PC-9 (cell line): ENCODE measurements at regions not wholly inside any gene's neighbourhood (a gene's known extent, or its start where the extent isn't known, plus 50 kb on each side); places are given as distances from the start of the nearest gene placed in this dataset.

Experiments
- BruUV-seq: library from RNA; stranded (reverse); fragments of 400-500 nt; replicated peaks from 2 replicates; lab custom pipeline; 2021; lab: Mats Ljungman, UMichigan
- CTCF ChIA-PET: fragments of 300-600 bp; sonication (Branson Sonifier 250); formaldehyde crosslinking; loops from one replicate; lab custom pipeline; 2022; ENCODE audit warnings: antibody characterized with exemption; lab: Charles Lee
- POLR2A ChIA-PET: fragments of 300-600 bp; sonication (Branson Sonifier 250); formaldehyde crosslinking; loops from one replicate; lab custom pipeline; 2022; ENCODE audit warnings: antibody characterized with exemption; ENCODE audit not compliant: unreplicated experiment; lab: Charles Lee
- DNase-seq, 2 experiments: peaks; one replicate each; pipeline versions ENCODE4 v3.0.0 to v3.0.0-alpha.2; 2015 to 2022; ENCODE audit warnings: mixed read lengths in 1 of 2
- H2AFZ ChIP-seq: fragments of 200-600 bp; sonication (generic); 2 replicates; pipeline ENCODE4 v1.8.1; 2017; ENCODE audit warnings: antibody characterized with exemption
- H3F3A ChIP-seq: fragments of 200-600 bp; sonication (generic); 2 replicates; pipeline ENCODE4 v1.8.1; 2017; ENCODE audit warnings: antibody characterized with exemption, mild to moderate bottlenecking, low read depth; ENCODE audit not compliant: insufficient read depth
- H3K27ac ChIP-seq: fragments of 200-600 bp; sonication (generic); 2 replicates; pipeline ENCODE4 v1.6.1; 2016; ENCODE audit warnings: mixed run types
- H3K27me3 ChIP-seq: fragments of 200-600 bp; sonication (generic); 2 replicates; pipeline ENCODE4 v1.6.1; 2016; ENCODE audit warnings: low read depth, mixed run types; ENCODE audit not compliant: insufficient read depth
- H3K36me3 ChIP-seq: fragments of 200-600 bp; sonication (generic); 2 replicates; pipeline ENCODE4 v1.6.1; 2016; ENCODE audit warnings: low read depth, mixed run types
- H3K4me1 ChIP-seq: fragments of 200-600 bp; sonication (generic); replicated peaks from 2 replicates; pipeline ENCODE4 v1.6.1; 2016; ENCODE audit warnings: mixed run types; ENCODE audit not compliant: insufficient read depth
- H3K4me2 ChIP-seq: fragments of 200-600 bp; sonication (generic); 2 replicates; pipeline ENCODE4 v1.6.1; 2017; ENCODE audit warnings: mixed run types
- H3K4me3 ChIP-seq: fragments of 200-600 bp; sonication (generic); 2 replicates; pipeline ENCODE4 v1.6.1; 2016; ENCODE audit warnings: mixed run types
- H3K79me2 ChIP-seq: fragments of 200-600 bp; sonication (generic); 2 replicates; pipeline ENCODE4 v1.6.1; 2017; ENCODE audit warnings: low read depth, mixed run types
- H3K9me2 ChIP-seq: fragments of 200-600 bp; sonication (generic); 2 replicates; pipeline ENCODE4 v1.8.1; 2017; ENCODE audit warnings: mild to moderate bottlenecking; ENCODE audit not compliant: insufficient read depth
- H3K9me3 ChIP-seq: fragments of 200-600 bp; sonication (generic); 2 replicates; pipeline ENCODE4 v1.8.1; 2016; ENCODE audit warnings: low read depth; ENCODE audit not compliant: insufficient read depth
- H4K20me1 ChIP-seq: fragments of 200-600 bp; sonication (generic); 2 replicates; pipeline ENCODE4 v1.8.1; 2017; ENCODE audit not compliant: insufficient read depth
- CTCF ChIP-seq: fragments of 200-600 bp; sonication (generic); conservative IDR thresholded peaks from 2 replicates; pipeline ENCODE4 v1.6.1; 2017; ENCODE audit warnings: mixed run types, antibody characterized with exemption, mild to moderate bottlenecking, moderate library complexity
- EZH2 ChIP-seq: fragments of 200-600 bp; sonication (generic); IDR thresholded peaks from 2 replicates; pipeline ENCODE4 v1.8.0; 2017; ENCODE audit warnings: antibody characterized with exemption, low read depth
- intact Hi-C: fragments of 100-400 bp; cut with micrococcal nuclease; formaldehyde crosslinking; loops from one replicate; pipeline ENCODE4 v1.10.0; 2022; ENCODE audit not compliant: unreplicated experiment

- H3K27me3 ChIP-seq, result no peaks in the 10 kb centered on the region
- intact Hi-C loops, result no loop called here
- BruUV-seq, result no TSS peak
- no peaks in the 10 kb centered on the region for H3K9me2 ChIP-seq
- TF ChIP-seq CTCF (no peak), EZH2 (no peak)
- CTCF ChIA-PET, result no interaction called here
- no peaks in the 10 kb centered on the region for H3K79me2 ChIP-seq
- H4K20me1 ChIP-seq, result no peaks in the 10 kb centered on the region
- peaks cover 8% of the 10 kb centered on the region; the same call in 1 of the 2 replicates for H3F3A ChIP-seq
- H3K36me3 ChIP-seq, result no peaks in the 10 kb centered on the region
- no peak overlapping the region for H2AFZ ChIP-seq
- DNase-seq, result no peak
- POLR2A ChIA-PET, result no interaction called here
- peaks cover 9% of the 10 kb centered on the region for H3K4me1 ChIP-seq
- H3K9me3 ChIP-seq, result peaks cover 5% of the 10 kb centered on the region; the same call in 1 of the 2 replicates
- no peak overlapping the region for H3K27ac ChIP-seq
- H3K4me2 ChIP-seq, result no peak overlapping the region
- H3K4me3 ChIP-seq, result no peak overlapping the region
These were observed 203.4 kb upstream of the PARD3B start for GRCh38 chr2:204341887-204342276.

- BruUV-seq, result no TSS peak
- no peak for DNase-seq
- Histone ChIP-seq H2AFZ (no peak overlapping the region), H3K4me3 (no peak overlapping the region), H3K9me3 (peaks cover 4% of the 10 kb centered on the region; the same call in 1 of the 2 replicates), H3K36me3 (no peaks in the 10 kb centered on the region), H3F3A (peaks cover 8% of the 10 kb centered on the region; the same call in 1 of the 2 replicates), H3K79me2 (no peaks in the 10 kb centered on the region), H3K27me3 (no peaks in the 10 kb centered on the region), H3K9me2 (no peaks in the 10 kb centered on the region), H3K27ac (no peak overlapping the region), H3K4me2 (no peak overlapping the region), H3K4me1 (peaks cover 9% of the 10 kb centered on the region), H4K20me1 (no peaks in the 10 kb centered on the region)
- CTCF ChIA-PET, result no interaction called here
- TF ChIP-seq EZH2 (no peak), CTCF (no peak)
- intact Hi-C loops, result no loop called here
- POLR2A ChIA-PET, result no interaction called here
These were observed 201.6 kb upstream of the PARD3B start for GRCh38 chr2:204343685-204344084.

- intact Hi-C loops, result no loop called here
- DNase-seq, result no peak
- H2AFZ ChIP-seq, result no peak overlapping the region
- H3F3A ChIP-seq, result peaks cover 8% of the 10 kb centered on the region; the same call in 1 of the 2 replicates
- H3K4me2 ChIP-seq, result no peak overlapping the region
- H3K27ac ChIP-seq, result no peak overlapping the region
- H3K4me1 ChIP-seq, result peaks cover 9% of the 10 kb centered on the region
- no peak for TF ChIP-seq EZH2
- no peak for TF ChIP-seq CTCF
- POLR2A ChIA-PET, result no interaction called here
- H3K27me3 ChIP-seq, result no peaks in the 10 kb centered on the region
- no TSS peak for BruUV-seq
- no peak overlapping the region for H3K4me3 ChIP-seq
- CTCF ChIA-PET, result no interaction called here
- no peaks in the 10 kb centered on the region for H3K9me2 ChIP-seq
- no peaks in the 10 kb centered on the region for H3K36me3 ChIP-seq
- no peaks in the 10 kb centered on the region for H3K79me2 ChIP-seq
- no peaks in the 10 kb centered on the region for H4K20me1 ChIP-seq
- H3K9me3 ChIP-seq, result peaks cover 4% of the 10 kb centered on the region; the same call in 1 of the 2 replicates
These were observed 201.2 kb upstream of the PARD3B start for GRCh38 chr2:204344119-204344518.
